Right lobe of liver (tissue), 6 donors: ENCODE measurements at regions not wholly inside any gene's neighbourhood (a gene's known extent, or its start where the extent isn't known, plus 50 kb on each side); places are given as distances from the start of the nearest gene placed in this dataset.

Experiments
- ATAC-seq, 4 donors: fragments of 200-7000 bp; cut with Tn5 transposase; one replicate each; pipeline ENCODE4 v1.9.1; 2020; ENCODE audit warnings: mild to moderate bottlenecking in 4 of 4, moderate library complexity in 4 of 4
- DNase-seq, 3 donors: peaks; one replicate each; pipeline ENCODE4 v3.0.0-alpha.2; 2020
- H3K27ac ChIP-seq, 3 donors: fragments of 200-600 bp; one replicate each; pipeline ENCODE4 v1.8.0; 2022
- H3K27me3 ChIP-seq, 2 donors: fragments of 200-600 bp; one replicate each; pipeline ENCODE4 v1.8.0; 2022
- H3K36me3 ChIP-seq, 4 donors: fragments of 200-600 bp; sonication (generic) in 1 of 4; one replicate each; pipeline versions ENCODE4 v1.5.1 to v1.8.0; 2017 to 2022; ENCODE audit warnings: control low read depth in 1 of 4
- H3K4me1 ChIP-seq, 4 donors: fragments of 200-600 bp; sonication (generic) in 1 of 4; one replicate each; pipeline versions ENCODE4 v1.5.1 to v1.8.0; 2017 to 2022; ENCODE audit warnings: control low read depth in 1 of 4
- H3K4me3 ChIP-seq, 3 donors: fragments of 200-600 bp; one replicate each; pipeline ENCODE4 v1.8.0; 2022
- H3K9me3 ChIP-seq, 4 donors: fragments of 200-600 bp; sonication (generic) in 1 of 4; one replicate each; pipeline versions ENCODE4 v1.5.1 to v1.8.0; 2017 to 2022; ENCODE audit warnings: control low read depth in 1 of 4
- CTCF ChIP-seq, 4 donors: fragments of 200-600 bp in 3 of 4; fragments of 450-650 bp in 1 of 4; IDR thresholded peaks; one replicate each; pipeline versions ENCODE4 v1.5.1 to v1.8.0; 2016 to 2022; ENCODE audit warnings: antibody characterized with exemption in 4 of 4, mild to moderate bottlenecking in 2 of 4
- POLR2A ChIP-seq: fragments of 450-650 bp; IDR thresholded peaks from one replicate; pipeline ENCODE4 v1.6.1; 2017; ENCODE audit warnings: antibody characterized with exemption, mild to moderate bottlenecking
- WGBS: methylation state at CpG from one replicate; pipeline ENCODE4 v1.1.6; 2018; ENCODE audit warnings: low coverage, low lambda C conversion rate; ENCODE audit not compliant: insufficient coverage; ENCODE audit errors: missing lambda C conversion rate; 5-methylcytosine and 5-hydroxymethylcytosine counted together
- intact Hi-C, 2 donors: fragments of 100-400 bp; cut with DNase I; formaldehyde crosslinking; loops; one replicate each; pipeline versions ENCODE4 v1.11.2 to v1.14.1; 2022
- donor health status: DM: no; HTN: yes; CAD: no.
- donor health status: DM: no; HTN: no; CAD: no.
- donor health status: DM: no; HTN: no; CAD: no.
- donor health status: DM: no; HTN: yes; CAD: no.
- donor health status: DM: no; HTN: yes; CAD: no.

GRCh38 chr2:120914839-120915521 is 179.3 kb downstream of the GLI2 start:
- Histone ChIP-seq H3K36me3 (no peaks in the 10 kb centered on the region), H3K9me3 (no peaks in the 10 kb centered on the region), H3K4me1 (no peaks in the 10 kb centered on the region), H3K27ac (no peak overlapping the region), H3K4me3 (no peak overlapping the region), H3K27me3 (no peaks in the 10 kb centered on the region)
- DNase-seq (peak in 2 of 3 donors; percentile 47 to 59), ATAC-seq (peak; percentile 62 to 68 (median 65))
- WGBS = 40% methylated on average over 7 of the region's 17 CpGs
- TF ChIP-seq CTCF (IDR thresholded peaks at IDR 0.05) = no peak
- no peak for TF ChIP-seq POLR2A
- intact Hi-C loops = no loop called here

GRCh38 chr2:120915670-120916069 is 180.0 kb downstream of the GLI2 start:
- Histone ChIP-seq H3K27me3 (no peaks in the 10 kb centered on the region), H3K36me3 (no peaks in the 10 kb centered on the region), H3K4me1 (no peaks in the 10 kb centered on the region), H3K27ac (no peak overlapping the region), H3K4me3 (no peak overlapping the region), H3K9me3 (no peaks in the 10 kb centered on the region)
- ATAC-seq (no peak), DNase-seq (no peak)
- WGBS = 73% methylated on average over 2 of the region's 3 CpGs
- TF ChIP-seq POLR2A (no peak), CTCF (IDR thresholded peaks at IDR 0.05) (no peak)
- intact Hi-C loops = no loop called here

GRCh38 chr2:120916446-120916845 is 180.8 kb downstream of the GLI2 start:
- ATAC-seq = no peak
- intact Hi-C loops = no loop called here
- 79% methylated on average over 2 of the region's 9 CpGs for whole genome bisulfite sequencing

GRCh38 chr2:120917886-120918285 is 182.2 kb downstream of the GLI2 start:
- intact Hi-C loops = no loop called here
- no peak overlapping the region for H3K4me3 ChIP-seq

More at GRCh38 chr2:120916446-120916845, 180.8 kb downstream of the GLI2 start:
- H3K27ac ChIP-seq = no peak overlapping the region
- H3K4me3 ChIP-seq = no peak overlapping the region
- H3K36me3 ChIP-seq = no peaks in the 10 kb centered on the region
- no peaks in the 10 kb centered on the region for H3K9me3 ChIP-seq
- TF ChIP-seq POLR2A (no peak), CTCF (IDR thresholded peaks at IDR 0.05) (no peak)
- no peaks in the 10 kb centered on the region for H3K4me1 ChIP-seq
- DNase-seq = peak in 1 of 3 donors; percentile 41
- H3K27me3 ChIP-seq = no peaks in the 10 kb centered on the region

More at GRCh38 chr2:120917886-120918285, 182.2 kb downstream of the GLI2 start:
- TF ChIP-seq CTCF (IDR thresholded peaks at IDR 0.05) (no peak), POLR2A (no peak)
- no peak for ATAC-seq
- H3K36me3 ChIP-seq = no peaks in the 10 kb centered on the region
- no peaks in the 10 kb centered on the region for H3K4me1 ChIP-seq
- no peak for DNase-seq
- no peaks in the 10 kb centered on the region for H3K27me3 ChIP-seq
- H3K9me3 ChIP-seq = no peaks in the 10 kb centered on the region
- no peak overlapping the region for H3K27ac ChIP-seq
- 67% methylated on average over 4 of the region's 4 CpGs for WGBS
